Lung (tissue), 11 donors: ENCODE measurements at regions not wholly inside any gene's neighbourhood (a gene's known extent, or its start where the extent isn't known, plus 50 kb on each side); places are given as distances from the start of the nearest gene placed in this dataset.
A peak's percentile ranks its signal among the peaks of the same experiment; 100 is the strongest.

Experiments used
- ATAC-seq: fragments of 200-7000 bp; cut with Tn5 transposase; one replicate; pipeline ENCODE4 v1.9.1; 2020; ENCODE audit warnings: moderate number of reproducible peaks; ENCODE audit not compliant: insufficient read depth, low FRiP score
- DNase-seq, 3 donors: peaks; one replicate each; pipeline ENCODE4 v3.0.0-alpha.2; 2013 to 2017
- H3K27ac ChIP-seq, 2 donors: one replicate each; pipeline ENCODE4 v1.5.1; 2013; ENCODE audit warnings: mild to moderate bottlenecking in 2 of 2, moderate library complexity in 2 of 2, control low read depth in 1 of 2, inconsistent platforms in 1 of 2, low read depth in 1 of 2, low read length in 1 of 2
- H3K27me3 ChIP-seq, 3 donors: one replicate each; pipeline ENCODE4 v1.5.1; 2013; ENCODE audit warnings: low read length in 2 of 3; ENCODE audit not compliant: control insufficient read depth in 3 of 3, insufficient read depth in 3 of 3
- H3K36me3 ChIP-seq, 4 donors: one replicate each; pipeline ENCODE4 v1.5.1; 2013; ENCODE audit warnings: low read length in 4 of 4, mild to moderate bottlenecking in 1 of 4, moderate library complexity in 1 of 4; ENCODE audit not compliant: control insufficient read depth in 4 of 4, insufficient read depth in 4 of 4
- H3K4me1 ChIP-seq, 5 donors: one replicate each; pipeline ENCODE4 v1.5.1; 2013; ENCODE audit warnings: low read length in 5 of 5, mild to moderate bottlenecking in 2 of 5, moderate library complexity in 1 of 5; ENCODE audit not compliant: control insufficient read depth in 5 of 5, insufficient read depth in 5 of 5
- H3K4me3 ChIP-seq: one replicate; pipeline ENCODE4 v1.5.1; 2013; ENCODE audit warnings: mild to moderate bottlenecking, control low read depth, moderate library complexity
- H3K9ac ChIP-seq, 2 donors: one replicate each; pipeline ENCODE4 v1.5.1; 2013; ENCODE audit warnings: low read length in 2 of 2, control low read depth in 1 of 2; ENCODE audit not compliant: insufficient read depth in 1 of 2
- H3K9me3 ChIP-seq, 4 donors: one replicate each; pipeline ENCODE4 v1.5.1; 2013; ENCODE audit warnings: low read length in 3 of 4, mild to moderate bottlenecking in 1 of 4, moderate library complexity in 1 of 4; ENCODE audit not compliant: control insufficient read depth in 4 of 4, insufficient read depth in 3 of 4
- WGBS, 2 donors: extraction: QIAGEN DNeasy Blood & Tissue Kit; methylation state at CpG; one replicate each; pipeline ENCODE4 v1.1.7; 2013; 5-methylcytosine and 5-hydroxymethylcytosine counted together
- TF ChIP-seq, protein P1 (sequence below): IDR thresholded peaks from 2 replicates; pipeline ENCODE4 v1.5.1; 2012; ENCODE audit warnings: mild to moderate bottlenecking; ENCODE audit errors: control extremely low read depth, extremely low read depth
- donor health status: control.
- donor health status: control.
- donor health status: Bipolar disorder and iron deficiency.
- donor health status: healthy.
- donor health status: DM: yes; HTN: yes; CAD: no.

DNA sequence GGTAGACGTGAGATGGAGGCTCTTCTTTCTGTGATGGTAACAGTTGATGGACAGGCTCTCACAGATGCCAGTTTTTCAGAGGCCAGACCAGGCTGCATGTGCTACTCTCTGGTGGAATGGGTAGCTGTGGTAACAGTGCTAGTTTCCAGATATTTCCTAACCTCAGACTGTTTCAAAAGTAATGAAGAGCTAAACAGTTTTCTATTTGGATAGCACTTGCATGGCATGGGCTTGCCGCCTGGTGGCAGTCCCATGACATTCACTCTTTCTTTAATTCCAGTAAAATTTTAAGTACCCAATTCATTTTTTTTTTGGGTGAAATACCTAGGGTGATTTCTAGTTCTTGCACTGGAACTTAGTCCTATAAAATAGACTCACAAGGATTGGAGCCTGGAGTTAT lies 220.2 kb upstream of the MAD2L1 start:
- TF ChIP-seq, protein P1, sequence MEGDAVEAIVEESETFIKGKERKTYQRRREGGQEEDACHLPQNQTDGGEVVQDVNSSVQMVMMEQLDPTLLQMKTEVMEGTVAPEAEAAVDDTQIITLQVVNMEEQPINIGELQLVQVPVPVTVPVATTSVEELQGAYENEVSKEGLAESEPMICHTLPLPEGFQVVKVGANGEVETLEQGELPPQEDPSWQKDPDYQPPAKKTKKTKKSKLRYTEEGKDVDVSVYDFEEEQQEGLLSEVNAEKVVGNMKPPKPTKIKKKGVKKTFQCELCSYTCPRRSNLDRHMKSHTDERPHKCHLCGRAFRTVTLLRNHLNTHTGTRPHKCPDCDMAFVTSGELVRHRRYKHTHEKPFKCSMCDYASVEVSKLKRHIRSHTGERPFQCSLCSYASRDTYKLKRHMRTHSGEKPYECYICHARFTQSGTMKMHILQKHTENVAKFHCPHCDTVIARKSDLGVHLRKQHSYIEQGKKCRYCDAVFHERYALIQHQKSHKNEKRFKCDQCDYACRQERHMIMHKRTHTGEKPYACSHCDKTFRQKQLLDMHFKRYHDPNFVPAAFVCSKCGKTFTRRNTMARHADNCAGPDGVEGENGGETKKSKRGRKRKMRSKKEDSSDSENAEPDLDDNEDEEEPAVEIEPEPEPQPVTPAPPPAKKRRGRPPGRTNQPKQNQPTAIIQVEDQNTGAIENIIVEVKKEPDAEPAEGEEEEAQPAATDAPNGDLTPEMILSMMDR = no peak
- H3K27ac ChIP-seq = no peak overlapping the region
- WGBS, 2 donors = 84 to 90% methylated on average over 2 of the region's 2 CpGs
- no peaks in the 10 kb centered on the region for H3K27me3 ChIP-seq
- no peaks in the 10 kb centered on the region for H3K36me3 ChIP-seq
- H3K4me1 ChIP-seq = no peaks in the 10 kb centered on the region
- no peak overlapping the region for H3K4me3 ChIP-seq
- H3K9me3 ChIP-seq = no peaks in the 10 kb centered on the region
- DNase-seq (peak in 1 of 3 donors; percentile 18), ATAC-seq (no peak)
- H3K9ac ChIP-seq = no peak overlapping the region

DNA sequence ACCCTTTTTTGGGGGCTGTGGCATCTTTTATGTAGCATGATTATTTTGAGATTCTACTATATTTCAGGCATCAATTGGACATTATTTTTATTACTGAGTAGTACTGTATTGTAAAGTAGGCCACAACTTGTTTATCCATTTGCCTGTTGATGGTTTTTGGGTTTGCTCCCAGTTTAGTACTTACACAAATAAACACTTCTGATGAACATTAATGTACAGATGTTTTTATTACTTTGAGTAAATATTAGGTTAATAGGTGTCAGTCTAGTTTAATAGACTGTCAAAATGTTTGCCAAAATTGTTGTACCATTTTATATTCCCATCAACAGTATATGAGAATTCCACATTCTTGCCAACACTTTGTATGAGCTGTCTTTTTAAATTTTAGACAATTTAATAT lies 214.9 kb upstream of the MAD2L1 start:
- Histone ChIP-seq H3K36me3 (no peaks in the 10 kb centered on the region), H3K4me3 (no peak overlapping the region), H3K9ac (no peak overlapping the region), H3K27me3 (no peaks in the 10 kb centered on the region), H3K9me3 (no peaks in the 10 kb centered on the region), H3K4me1 (peaks cover 0 to 15% (median 0%) of the 10 kb centered on the region in 5 donors), H3K27ac (no peak overlapping the region)
- DNase-seq = peak; percentile 19 to 96 (median 95)
- ATAC-seq = no peak
- TF ChIP-seq, protein P1 = no peak

DNA sequence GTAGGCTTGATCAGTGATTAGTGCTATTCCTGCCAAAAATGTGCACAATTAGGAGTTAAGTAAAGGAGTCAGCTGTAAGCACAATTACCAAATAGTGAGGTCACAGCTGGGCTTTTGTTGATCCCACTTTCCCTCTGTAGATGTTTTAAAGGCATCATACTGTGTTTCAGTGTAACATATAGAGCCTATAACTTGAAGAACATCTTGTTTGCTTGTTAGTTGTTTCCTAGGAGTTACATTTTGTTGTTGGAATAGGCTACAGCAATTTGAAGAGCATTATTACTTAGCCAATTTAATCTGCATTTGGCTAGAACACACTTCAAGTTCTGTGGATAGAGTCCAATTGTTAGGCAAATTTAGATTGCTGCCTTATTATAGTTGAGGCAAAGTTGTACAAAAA lies 210.7 kb upstream of the MAD2L1 start:
- no peak overlapping the region for H3K27ac ChIP-seq
- ATAC-seq (no peak), DNase-seq (peak; percentile 48 to 94 (median 92))
- H3K4me3 ChIP-seq = no peak overlapping the region
- no peak overlapping the region for H3K9ac ChIP-seq
- TF ChIP-seq, protein P1 = no peak
- peaks cover 0 to 15% (median 0%) of the 10 kb centered on the region in 5 donors for H3K4me1 ChIP-seq
- H3K9me3 ChIP-seq = no peaks in the 10 kb centered on the region
- no peaks in the 10 kb centered on the region for H3K27me3 ChIP-seq
- H3K36me3 ChIP-seq = no peaks in the 10 kb centered on the region

DNA sequence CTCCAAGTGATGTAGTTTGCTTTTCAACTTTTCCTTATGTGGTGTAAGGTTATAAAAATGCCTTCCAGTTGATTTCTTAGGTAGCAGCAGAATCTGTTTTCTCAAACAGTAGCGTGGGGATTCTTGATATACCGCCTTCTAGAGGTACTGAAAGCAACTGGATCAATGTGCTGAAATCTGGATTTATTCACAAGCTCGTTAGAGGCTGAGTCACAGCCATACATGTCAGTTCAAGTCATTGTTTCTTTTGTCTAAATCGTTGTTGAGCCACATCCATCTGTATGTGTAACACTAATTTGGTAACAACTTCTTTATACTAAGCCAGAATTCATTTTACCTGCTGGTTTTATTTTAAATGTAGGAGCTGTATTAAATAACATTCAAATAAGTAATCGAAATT lies 200.0 kb upstream of the MAD2L1 start:
- H3K9ac ChIP-seq = no peak overlapping the region
- H3K27ac ChIP-seq = no peak overlapping the region
- no peak overlapping the region for H3K4me3 ChIP-seq
- WGBS, 2 donors = 80 to 82% methylated on average over 5 of the region's 5 CpGs
- no peaks in the 10 kb centered on the region for H3K36me3 ChIP-seq
- DNase-seq (no peak), ATAC-seq (no peak)
- no peaks in the 10 kb centered on the region for H3K9me3 ChIP-seq
- no peaks in the 10 kb centered on the region for H3K4me1 ChIP-seq
- TF ChIP-seq, protein P1 = no peak
- no peaks in the 10 kb centered on the region for H3K27me3 ChIP-seq
